Type B pancreatic cell (in vitro differentiated cells): ENCODE measurements at regions not wholly inside any gene's neighbourhood (a gene's known extent, or its start where the extent isn't known, plus 50 kb on each side); places are given as distances from the start of the nearest gene placed in this dataset.

ENCODE experiments used
- DNase-seq: peaks from one replicate; pipeline ENCODE4 v3.0.0; 2021; ENCODE audit warnings: mixed read lengths; ENCODE audit not compliant: unreplicated experiment; ENCODE audit errors: extremely low spot score
- H3K27ac Mint-ChIP-seq: 2 replicates; pipeline ENCODE4 v1.8.0; 2021; ENCODE audit warnings: mild to moderate bottlenecking, mixed read lengths
- H3K27me3 Mint-ChIP-seq: 2 replicates; pipeline ENCODE4 v1.8.0; 2021; ENCODE audit warnings: mixed read lengths
- H3K36me3 Mint-ChIP-seq: 2 replicates; pipeline ENCODE4 v1.8.0; 2021; ENCODE audit warnings: mixed read lengths
- H3K4me1 Mint-ChIP-seq: one replicate; pipeline ENCODE4 v1.8.0; 2021; ENCODE audit warnings: mixed read lengths; ENCODE audit not compliant: unreplicated experiment
- H3K4me3 Mint-ChIP-seq: 2 replicates; pipeline ENCODE4 v1.8.0; 2021; ENCODE audit warnings: mild to moderate bottlenecking, mixed read lengths
- H3K9me3 Mint-ChIP-seq: 2 replicates; pipeline ENCODE4 v1.8.0; 2021; ENCODE audit warnings: mixed read lengths
- CTCF ChIP-seq: fragments of 200-600 bp; sonication (generic); conservative IDR thresholded peaks from 2 replicates; pipeline ENCODE4 v1.5.0; 2021; ENCODE audit warnings: antibody characterized with exemption, mild to moderate bottlenecking

DNA sequence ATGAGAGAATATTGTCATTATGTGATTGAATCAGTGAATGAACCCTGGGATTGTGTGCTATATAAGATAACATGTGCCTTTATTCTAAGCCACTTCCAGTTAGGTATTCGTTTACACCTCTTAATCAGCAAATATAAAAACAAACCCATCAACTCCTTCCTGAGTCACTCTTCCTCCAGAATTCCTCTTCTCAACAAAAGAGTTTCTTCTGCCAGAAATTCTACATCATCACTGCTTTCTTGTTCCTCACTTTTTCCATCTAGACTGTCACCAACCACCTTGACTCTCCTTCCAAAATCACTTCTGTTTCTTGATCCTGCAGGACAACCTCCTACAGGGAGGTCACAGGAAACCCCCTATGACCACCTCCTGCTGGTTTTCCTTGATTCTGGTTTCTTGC, 261.4 kb downstream of the CYP26B1 start:
- H3K4me3 Mint-ChIP-seq = no peak overlapping the region
- no peak for DNase-seq
- H3K4me1 Mint-ChIP-seq = peaks cover 25% of the 10 kb centered on the region
- H3K9me3 Mint-ChIP-seq = no peaks in the 10 kb centered on the region
- TF ChIP-seq CTCF = no peak
- H3K27ac Mint-ChIP-seq = no peak overlapping the region
- peaks cover 10% of the 10 kb centered on the region for H3K27me3 Mint-ChIP-seq
- no peaks in the 10 kb centered on the region for H3K36me3 Mint-ChIP-seq

DNA sequence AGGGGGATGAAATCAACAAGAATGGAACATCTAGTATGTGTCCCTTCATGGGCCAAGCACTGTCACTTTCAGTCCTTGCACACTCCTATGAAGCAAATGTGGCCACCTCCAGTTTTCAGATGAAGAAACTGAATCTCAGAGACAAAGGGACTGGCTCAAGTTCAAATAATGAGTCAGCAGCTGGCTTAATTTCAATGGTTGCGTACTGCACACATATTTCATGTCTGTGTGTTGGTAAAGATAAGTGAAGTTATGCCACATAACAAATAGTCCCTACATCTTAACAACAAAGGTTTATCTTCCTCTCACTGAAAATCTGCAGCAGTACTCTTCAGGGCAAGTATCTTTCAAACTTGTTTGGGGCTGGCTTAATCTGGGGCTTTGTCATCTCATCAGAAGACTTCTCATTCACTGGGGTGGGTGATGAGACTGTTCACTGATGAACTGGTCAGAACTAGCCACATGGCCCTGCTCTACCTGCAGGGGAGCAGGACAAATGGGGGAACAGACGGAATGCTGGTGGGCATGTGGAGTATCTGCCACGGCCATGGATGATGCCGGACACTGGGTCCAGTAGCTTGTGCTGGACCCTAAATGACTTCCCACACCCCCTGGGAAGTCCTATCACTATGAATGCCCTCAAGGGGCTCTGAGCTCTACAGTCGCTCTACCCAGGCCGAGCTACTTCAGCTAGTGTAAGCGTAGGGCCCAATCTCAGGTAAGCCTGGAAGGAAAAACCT, 263.2 kb downstream of the CYP26B1 start:
- TF ChIP-seq CTCF = no peak
- Mint-ChIP-seq H3K36me3 (no peaks in the 10 kb centered on the region), H3K4me3 (no peak overlapping the region), H3K27ac (no peak overlapping the region), H3K27me3 (peaks cover 10% of the 10 kb centered on the region), H3K4me1 (peaks cover 21% of the 10 kb centered on the region), H3K9me3 (no peaks in the 10 kb centered on the region)
- DNase-seq = peak; percentile 36

DNA sequence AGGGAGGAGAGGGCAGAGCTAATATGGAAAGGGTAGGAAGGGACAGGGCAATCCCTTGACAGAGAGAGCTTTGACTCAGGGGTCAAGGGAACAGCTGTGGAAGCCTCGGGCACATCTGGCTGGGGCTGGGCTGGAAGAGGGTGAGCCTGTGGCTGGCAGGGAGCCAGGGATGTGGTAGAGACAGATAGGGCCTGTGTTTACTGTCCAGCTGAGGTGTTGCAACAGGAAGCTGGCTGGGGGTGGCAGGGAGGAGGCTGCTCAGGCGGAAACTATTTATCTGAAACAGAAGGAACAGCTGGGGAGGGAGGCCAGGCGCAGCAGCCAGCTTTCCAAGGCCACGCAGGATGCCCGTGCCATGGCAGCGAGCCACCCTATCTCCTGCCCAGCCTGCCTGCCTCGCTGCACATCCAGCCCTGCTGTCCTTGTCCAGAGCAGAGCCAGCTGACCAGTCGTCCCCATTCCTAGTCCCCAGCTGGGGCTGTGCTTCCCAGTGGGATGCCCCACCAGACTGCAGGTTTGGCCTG, 264.7 kb downstream of the CYP26B1 start:
- peaks cover 25% of the 10 kb centered on the region for H3K4me1 Mint-ChIP-seq

DNA sequence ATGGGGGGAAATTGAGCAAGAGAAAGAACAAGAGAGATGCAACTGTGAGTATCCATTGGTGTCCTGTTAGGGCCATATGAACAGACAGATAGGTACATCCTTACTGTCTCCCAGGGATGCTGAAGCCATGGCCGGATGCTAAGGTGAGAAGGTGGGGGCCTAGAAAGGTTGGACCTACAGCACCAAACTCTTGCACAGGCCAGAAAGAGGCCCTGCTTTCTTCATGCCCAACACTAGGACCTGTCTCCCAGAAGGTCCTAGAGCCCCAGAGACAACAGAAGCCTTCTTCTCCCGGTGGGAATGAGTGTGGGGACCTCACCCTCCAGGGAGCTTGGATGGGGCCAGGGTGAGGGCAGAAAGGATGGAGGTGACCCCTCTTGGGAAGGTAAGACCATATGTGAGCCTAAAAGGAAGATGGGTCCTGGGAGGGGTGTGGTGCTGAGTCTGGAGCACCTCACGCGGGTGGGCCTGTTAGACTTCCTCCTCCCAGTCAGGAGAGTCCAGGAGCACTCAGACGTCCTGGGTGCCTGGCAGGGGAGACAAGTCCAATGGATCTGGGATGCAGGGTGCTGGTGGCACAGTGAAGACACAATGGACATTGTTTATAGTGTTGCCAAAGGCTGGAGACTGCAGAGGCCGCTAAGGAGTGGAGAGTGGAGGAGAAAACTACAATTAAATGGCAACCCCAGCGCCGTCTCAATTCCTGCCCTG, 265.3 kb downstream of the CYP26B1 start:
- peaks cover 10% of the 10 kb centered on the region for H3K27me3 Mint-ChIP-seq
- no peak overlapping the region for H3K4me3 Mint-ChIP-seq
- no peaks in the 10 kb centered on the region for H3K9me3 Mint-ChIP-seq
- DNase-seq = no peak
- H3K27ac Mint-ChIP-seq = no peak overlapping the region
- no peak for TF ChIP-seq CTCF
- no peaks in the 10 kb centered on the region for H3K36me3 Mint-ChIP-seq
- peaks cover 25% of the 10 kb centered on the region for H3K4me1 Mint-ChIP-seq

More for the DNA sequence above, 264.7 kb downstream of the CYP26B1 start:
- H3K27ac Mint-ChIP-seq = no peak overlapping the region
- H3K36me3 Mint-ChIP-seq = no peaks in the 10 kb centered on the region
- no peaks in the 10 kb centered on the region for H3K9me3 Mint-ChIP-seq
- H3K27me3 Mint-ChIP-seq = peaks cover 10% of the 10 kb centered on the region
- no peak for DNase-seq
- no peak for TF ChIP-seq CTCF
- no peak overlapping the region for H3K4me3 Mint-ChIP-seq

DNA sequence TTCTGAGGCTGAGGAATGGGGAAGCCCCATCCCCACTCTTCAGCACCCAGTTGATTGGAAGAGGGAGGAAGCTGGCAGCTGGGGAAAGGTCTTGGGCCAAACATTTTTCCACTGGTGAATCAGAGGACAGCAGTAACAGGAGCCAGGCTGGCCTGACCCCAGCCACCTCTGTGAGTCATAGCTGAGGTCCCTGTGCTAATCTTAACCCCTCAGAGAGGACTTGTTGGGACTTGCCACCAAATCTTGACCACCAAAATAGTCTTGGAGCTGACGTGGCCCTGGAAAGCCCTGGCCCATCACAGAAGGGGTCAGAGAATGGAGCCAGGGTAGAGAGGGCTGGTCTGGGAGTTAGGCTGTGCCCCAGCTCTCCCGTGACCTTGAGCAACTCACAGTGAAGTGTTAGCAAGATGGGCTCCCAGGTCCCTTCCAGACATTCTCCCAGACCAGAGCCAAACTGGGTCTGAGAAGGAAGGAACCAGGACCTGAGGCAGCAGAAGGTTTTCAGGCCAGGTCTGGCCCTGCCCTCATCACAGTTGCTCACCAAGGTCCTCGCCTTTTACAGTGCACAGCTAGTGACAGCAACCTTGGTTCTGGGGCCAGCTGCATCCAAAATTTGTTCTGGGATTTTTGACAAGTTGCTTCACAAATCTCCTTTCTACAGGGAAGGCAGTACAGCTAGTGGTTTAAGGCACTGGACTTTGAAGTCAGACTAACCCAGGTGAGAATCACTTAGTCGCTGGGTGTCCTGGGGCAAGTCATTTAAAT, 266.6 kb downstream of the CYP26B1 start:
- no peak overlapping the region for H3K27ac Mint-ChIP-seq
- H3K9me3 Mint-ChIP-seq = no peaks in the 10 kb centered on the region
- H3K27me3 Mint-ChIP-seq = peaks cover 9% of the 10 kb centered on the region
- no peaks in the 10 kb centered on the region for H3K36me3 Mint-ChIP-seq
- DNase-seq = no peak
- no peak for TF ChIP-seq CTCF
- H3K4me1 Mint-ChIP-seq = peaks cover 25% of the 10 kb centered on the region
- H3K4me3 Mint-ChIP-seq = no peak overlapping the region
